ENCODE measurements at regions not wholly inside any gene's neighbourhood (a gene's known extent, or its start where the extent isn't known, plus 50 kb on each side); places are given as distances from the start of the nearest gene placed in this dataset.

DNA sequence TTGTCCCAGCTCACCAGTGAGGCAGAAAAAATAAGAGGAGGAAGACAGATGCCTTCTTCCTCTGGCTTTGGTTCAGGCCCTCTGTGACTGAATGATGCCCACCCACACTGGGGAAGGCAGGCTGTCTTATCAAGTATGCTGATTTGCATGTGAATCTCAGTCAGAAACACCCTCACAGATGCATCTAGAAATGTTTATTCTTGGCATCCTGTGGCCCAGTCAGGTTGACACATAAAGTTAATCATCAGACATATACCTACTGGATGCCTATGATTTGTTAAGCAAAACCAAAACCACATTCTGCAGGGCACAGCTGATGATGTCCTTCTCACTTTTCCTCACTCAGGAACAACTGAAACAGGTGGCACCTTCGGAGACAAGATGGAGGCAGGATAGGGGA is 243.4 kb upstream of the KCNN2 start:
- TF ChIP-seq, protein P1, sequence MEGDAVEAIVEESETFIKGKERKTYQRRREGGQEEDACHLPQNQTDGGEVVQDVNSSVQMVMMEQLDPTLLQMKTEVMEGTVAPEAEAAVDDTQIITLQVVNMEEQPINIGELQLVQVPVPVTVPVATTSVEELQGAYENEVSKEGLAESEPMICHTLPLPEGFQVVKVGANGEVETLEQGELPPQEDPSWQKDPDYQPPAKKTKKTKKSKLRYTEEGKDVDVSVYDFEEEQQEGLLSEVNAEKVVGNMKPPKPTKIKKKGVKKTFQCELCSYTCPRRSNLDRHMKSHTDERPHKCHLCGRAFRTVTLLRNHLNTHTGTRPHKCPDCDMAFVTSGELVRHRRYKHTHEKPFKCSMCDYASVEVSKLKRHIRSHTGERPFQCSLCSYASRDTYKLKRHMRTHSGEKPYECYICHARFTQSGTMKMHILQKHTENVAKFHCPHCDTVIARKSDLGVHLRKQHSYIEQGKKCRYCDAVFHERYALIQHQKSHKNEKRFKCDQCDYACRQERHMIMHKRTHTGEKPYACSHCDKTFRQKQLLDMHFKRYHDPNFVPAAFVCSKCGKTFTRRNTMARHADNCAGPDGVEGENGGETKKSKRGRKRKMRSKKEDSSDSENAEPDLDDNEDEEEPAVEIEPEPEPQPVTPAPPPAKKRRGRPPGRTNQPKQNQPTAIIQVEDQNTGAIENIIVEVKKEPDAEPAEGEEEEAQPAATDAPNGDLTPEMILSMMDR (IDR thresholded peaks at IDR 0.05; ENCODE audit: insufficient read depth, low read length): no peak
- TF ChIP-seq GABPA (IDR thresholded peaks at IDR 0.05; ENCODE audit: low read depth): no peak
- TF ChIP-seq, protein P2, sequence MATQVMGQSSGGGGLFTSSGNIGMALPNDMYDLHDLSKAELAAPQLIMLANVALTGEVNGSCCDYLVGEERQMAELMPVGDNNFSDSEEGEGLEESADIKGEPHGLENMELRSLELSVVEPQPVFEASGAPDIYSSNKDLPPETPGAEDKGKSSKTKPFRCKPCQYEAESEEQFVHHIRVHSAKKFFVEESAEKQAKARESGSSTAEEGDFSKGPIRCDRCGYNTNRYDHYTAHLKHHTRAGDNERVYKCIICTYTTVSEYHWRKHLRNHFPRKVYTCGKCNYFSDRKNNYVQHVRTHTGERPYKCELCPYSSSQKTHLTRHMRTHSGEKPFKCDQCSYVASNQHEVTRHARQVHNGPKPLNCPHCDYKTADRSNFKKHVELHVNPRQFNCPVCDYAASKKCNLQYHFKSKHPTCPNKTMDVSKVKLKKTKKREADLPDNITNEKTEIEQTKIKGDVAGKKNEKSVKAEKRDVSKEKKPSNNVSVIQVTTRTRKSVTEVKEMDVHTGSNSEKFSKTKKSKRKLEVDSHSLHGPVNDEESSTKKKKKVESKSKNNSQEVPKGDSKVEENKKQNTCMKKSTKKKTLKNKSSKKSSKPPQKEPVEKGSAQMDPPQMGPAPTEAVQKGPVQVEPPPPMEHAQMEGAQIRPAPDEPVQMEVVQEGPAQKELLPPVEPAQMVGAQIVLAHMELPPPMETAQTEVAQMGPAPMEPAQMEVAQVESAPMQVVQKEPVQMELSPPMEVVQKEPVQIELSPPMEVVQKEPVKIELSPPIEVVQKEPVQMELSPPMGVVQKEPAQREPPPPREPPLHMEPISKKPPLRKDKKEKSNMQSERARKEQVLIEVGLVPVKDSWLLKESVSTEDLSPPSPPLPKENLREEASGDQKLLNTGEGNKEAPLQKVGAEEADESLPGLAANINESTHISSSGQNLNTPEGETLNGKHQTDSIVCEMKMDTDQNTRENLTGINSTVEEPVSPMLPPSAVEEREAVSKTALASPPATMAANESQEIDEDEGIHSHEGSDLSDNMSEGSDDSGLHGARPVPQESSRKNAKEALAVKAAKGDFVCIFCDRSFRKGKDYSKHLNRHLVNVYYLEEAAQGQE (IDR thresholded peaks at IDR 0.05; ENCODE audit: insufficient replicate concordance, low read depth): no peak

Data from HL-60 (cell line).